ENCODE measurements at regions not wholly inside any gene's neighbourhood (a gene's known extent, or its start where the extent isn't known, plus 50 kb on each side); places are given as distances from the start of the nearest gene placed in this dataset.

- H3K27me3 Mint-ChIP-seq (ENCODE audit: low read depth in 2 of 2): no peaks in the 10 kb centered on the region
- Histone ChIP-seq H3K4me1 (ENCODE audit: control insufficient read depth, insufficient read depth, low read length) (no peaks in the 10 kb centered on the region), H3K27me3 (ENCODE audit: control insufficient read depth, insufficient read depth, low read length) (no peaks in the 10 kb centered on the region), H3K36me3 (ENCODE audit: control insufficient read depth, insufficient read depth, low read length) (no peaks in the 10 kb centered on the region), H3K4me3 (ENCODE audit: low read length) (no peak overlapping the region), H3K27ac (ENCODE audit: low read length) (no peak overlapping the region), H3K9me3 (ENCODE audit: control insufficient read depth, insufficient read depth, low read length) (no peaks in the 10 kb centered on the region)
- H3K9me3 Mint-ChIP-seq: no peaks in the 10 kb centered on the region
- no peak overlapping the region for H3K27ac Mint-ChIP-seq
- no peaks in the 10 kb centered on the region for H3K4me1 Mint-ChIP-seq
- no peak for DNase-seq
- no peak for TF ChIP-seq CTCF (IDR thresholded peaks at IDR 0.05)
- no peaks in the 10 kb centered on the region for H3K36me3 Mint-ChIP-seq
- ATAC-seq: no peak
- intact Hi-C loops (cut with micrococcal nuclease): no loop called here
- H3K4me3 Mint-ChIP-seq: no peak overlapping the region
These were observed 274.1 kb upstream of the C9orf72 start for GRCh38 chr9:27847380-27847779.

GRCh38 chr9:27847818-27848217 is 274.5 kb upstream of the C9orf72 start:
- TF ChIP-seq CTCF (IDR thresholded peaks at IDR 0.05): no peak
- Mint-ChIP-seq H3K36me3 (no peaks in the 10 kb centered on the region), H3K27ac (no peak overlapping the region), H3K27me3 (ENCODE audit: low read depth in 2 of 2) (no peaks in the 10 kb centered on the region), H3K4me3 (no peak overlapping the region), H3K4me1 (no peaks in the 10 kb centered on the region), H3K9me3 (no peaks in the 10 kb centered on the region)
- ATAC-seq: no peak
- Histone ChIP-seq H3K36me3 (ENCODE audit: control insufficient read depth, insufficient read depth, low read length) (no peaks in the 10 kb centered on the region), H3K9me3 (ENCODE audit: control insufficient read depth, insufficient read depth, low read length) (no peaks in the 10 kb centered on the region), H3K27ac (ENCODE audit: low read length) (no peak overlapping the region), H3K4me1 (ENCODE audit: control insufficient read depth, insufficient read depth, low read length) (no peaks in the 10 kb centered on the region), H3K27me3 (ENCODE audit: control insufficient read depth, insufficient read depth, low read length) (no peaks in the 10 kb centered on the region), H3K4me3 (ENCODE audit: low read length) (no peak overlapping the region)
- no peak for DNase-seq
- intact Hi-C loops (cut with micrococcal nuclease): no loop called here
- 100% methylated on average over 1 of the region's 1 CpG for WGBS (ENCODE audit: insufficient coverage)

DNA sequence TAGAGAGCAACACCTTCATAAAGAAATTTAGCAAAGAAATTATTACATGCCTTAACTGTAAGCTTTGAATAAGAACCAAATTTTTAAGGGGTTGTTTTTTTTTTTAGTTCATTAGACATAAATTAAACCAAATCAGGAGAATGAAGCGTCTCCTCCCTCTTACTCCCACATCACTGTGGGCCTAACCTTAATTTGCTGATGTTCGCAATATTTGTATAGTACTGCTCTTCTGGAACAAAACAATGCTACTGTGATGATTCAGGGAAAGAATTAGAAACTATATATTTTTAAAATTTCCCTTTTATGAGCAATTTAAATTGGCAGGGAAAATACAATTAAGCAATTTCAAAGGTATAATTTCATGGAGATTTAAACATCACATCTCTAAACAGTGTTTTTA is 275.0 kb upstream of the C9orf72 start:
- Histone ChIP-seq H3K9me3 (ENCODE audit: control insufficient read depth, insufficient read depth, low read length) (no peaks in the 10 kb centered on the region), H3K27ac (ENCODE audit: low read length) (no peak overlapping the region), H3K4me3 (ENCODE audit: low read length) (no peak overlapping the region), H3K4me1 (ENCODE audit: control insufficient read depth, insufficient read depth, low read length) (no peaks in the 10 kb centered on the region), H3K27me3 (ENCODE audit: control insufficient read depth, insufficient read depth, low read length) (no peaks in the 10 kb centered on the region), H3K36me3 (ENCODE audit: control insufficient read depth, insufficient read depth, low read length) (no peaks in the 10 kb centered on the region)
- no peak overlapping the region for H3K4me3 Mint-ChIP-seq
- no peak for ATAC-seq
- no peak overlapping the region for H3K27ac Mint-ChIP-seq
- no peak for TF ChIP-seq CTCF (IDR thresholded peaks at IDR 0.05)
- no peaks in the 10 kb centered on the region for H3K4me1 Mint-ChIP-seq
- H3K27me3 Mint-ChIP-seq (ENCODE audit: low read depth in 2 of 2): no peaks in the 10 kb centered on the region
- WGBS (ENCODE audit: insufficient coverage): 60% methylated on average over 1 of the region's 2 CpGs
- DNase-seq: no peak
- no peaks in the 10 kb centered on the region for H3K36me3 Mint-ChIP-seq
- H3K9me3 Mint-ChIP-seq: no peaks in the 10 kb centered on the region
- intact Hi-C loops (cut with micrococcal nuclease): no loop called here

DNA sequence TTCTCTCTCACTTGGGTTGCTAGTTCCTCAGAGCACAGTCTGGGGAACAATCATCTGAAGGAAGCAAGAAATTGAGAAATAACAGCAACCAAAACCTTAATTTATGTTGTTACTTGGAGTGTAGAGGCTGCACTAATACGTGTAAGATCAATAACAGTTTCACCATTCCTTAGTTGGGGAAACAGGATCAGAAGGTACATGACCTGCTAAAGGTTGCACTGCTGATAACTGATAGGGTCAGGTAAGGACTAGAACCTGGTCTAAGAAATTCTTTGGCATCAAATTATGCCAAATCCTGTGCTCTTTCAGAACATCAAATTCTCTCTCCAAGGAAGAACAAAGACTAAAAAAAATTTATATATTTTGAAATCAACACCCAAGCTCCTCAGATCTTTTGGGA is 278.6 kb upstream of the C9orf72 start:
- intact Hi-C loops (cut with micrococcal nuclease): no loop called here
- Mint-ChIP-seq H3K4me3 (no peak overlapping the region), H3K4me1 (no peaks in the 10 kb centered on the region), H3K27ac (no peak overlapping the region), H3K36me3 (no peaks in the 10 kb centered on the region), H3K27me3 (ENCODE audit: low read depth in 2 of 2) (no peaks in the 10 kb centered on the region), H3K9me3 (peaks cover 3% of the 10 kb centered on the region in 2 donors)
- Histone ChIP-seq H3K4me1 (ENCODE audit: control insufficient read depth, insufficient read depth, low read length) (no peaks in the 10 kb centered on the region), H3K27me3 (ENCODE audit: control insufficient read depth, insufficient read depth, low read length) (no peaks in the 10 kb centered on the region), H3K27ac (ENCODE audit: low read length) (no peak overlapping the region), H3K4me3 (ENCODE audit: low read length) (no peak overlapping the region), H3K9me3 (ENCODE audit: control insufficient read depth, insufficient read depth, low read length) (no peaks in the 10 kb centered on the region), H3K36me3 (ENCODE audit: control insufficient read depth, insufficient read depth, low read length) (no peaks in the 10 kb centered on the region)
- 33% methylated on average over 1 of the region's 1 CpG for WGBS (ENCODE audit: insufficient coverage)
- no peak for DNase-seq
- TF ChIP-seq CTCF (IDR thresholded peaks at IDR 0.05): no peak
- ATAC-seq: no peak
